ENCODE measurements at regions not wholly inside any gene's neighbourhood (a gene's known extent, or its start where the extent isn't known, plus 50 kb on each side); places are given as distances from the start of the nearest gene placed in this dataset.

- TF ChIP-seq CHD7 (IDR thresholded peaks at IDR 0.05; ENCODE audit: insufficient replicate concordance, low read length), result no peak
- TF ChIP-seq SIRT6 (IDR thresholded peaks at IDR 0.05; ENCODE audit: low read length), result no peak
- no peak for TF ChIP-seq RXRA (IDR thresholded peaks at IDR 0.05; ENCODE audit: insufficient read depth, low read depth, low read length)
- peak; percentile 88 to 91 (median 88) for TF ChIP-seq CTCF (IDR thresholded peaks at IDR 0.05; ENCODE audit: control extremely low read depth in 1 of 3, insufficient read depth in 1 of 3, low read depth in 1 of 3, low read length in 3 of 3)
- 0 out of 2 replicates have a peak, but pooled peaks have one; percentile 6 for TF ChIP-seq TCF12 (IDR thresholded peaks at IDR 0.05; ENCODE audit: low read depth, low read length)
- TF ChIP-seq POLR2A (IDR thresholded peaks at IDR 0.05; ENCODE audit: control extremely low read depth in 1 of 2, low read depth in 2 of 2, low read length in 2 of 2), result no peak
- TF ChIP-seq CBX8 (IDR thresholded peaks at IDR 0.05; ENCODE audit: borderline replicate concordance, low read depth, low read length), result no peak
- TF ChIP-seq CREB1 (IDR thresholded peaks at IDR 0.05), result peak; percentile 53
- TF ChIP-seq YY1 (IDR thresholded peaks at IDR 0.05; ENCODE audit: low read depth, low read length), result 0 out of 2 replicates have a peak, but pooled peaks have one; percentile 25
Measured at GRCh38 chr21:41068967-41069642, 98.9 kb upstream of the BACE2 start (continued).

Measured in H1 (cell line).